22Rv1 (cell line): ENCODE measurements at regions not wholly inside any gene's neighbourhood (a gene's known extent, or its start where the extent isn't known, plus 50 kb on each side); places are given as distances from the start of the nearest gene placed in this dataset.

ENCODE experiments used
- ZFX ChIP-seq: fragments of 450-650 bp; IDR thresholded peaks from 2 replicates; pipeline ENCODE4 v1.6.1; 2017; ENCODE audit warnings: antibody characterized with exemption, borderline replicate concordance
- TF ChIP-seq, protein P1 (sequence below): fragments of 450-650 bp; IDR thresholded peaks from 2 replicates; pipeline ENCODE4 v1.5.1; 2017; ENCODE audit warnings: mild to moderate bottlenecking

DNA sequence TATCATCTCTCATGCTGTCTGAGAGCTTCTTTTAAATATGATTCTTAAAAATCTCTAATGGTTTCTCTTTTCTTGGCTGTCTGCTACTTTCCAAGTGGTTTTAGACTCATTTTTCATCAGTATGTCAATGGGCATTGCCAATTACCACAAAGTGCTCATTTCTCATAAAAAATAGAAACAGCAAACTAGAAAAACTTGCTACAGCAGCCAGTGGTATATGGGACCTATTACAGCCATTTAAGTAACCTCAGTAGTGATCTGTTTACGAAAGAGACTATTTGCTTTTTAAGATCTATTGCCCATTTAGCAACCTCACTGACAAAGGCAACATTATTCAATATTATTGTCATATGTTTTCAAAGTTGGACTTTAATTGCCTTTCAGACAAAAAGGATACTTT lies 207.1 kb upstream of the RHOBTB1 start:
- TF ChIP-seq, protein P1, sequence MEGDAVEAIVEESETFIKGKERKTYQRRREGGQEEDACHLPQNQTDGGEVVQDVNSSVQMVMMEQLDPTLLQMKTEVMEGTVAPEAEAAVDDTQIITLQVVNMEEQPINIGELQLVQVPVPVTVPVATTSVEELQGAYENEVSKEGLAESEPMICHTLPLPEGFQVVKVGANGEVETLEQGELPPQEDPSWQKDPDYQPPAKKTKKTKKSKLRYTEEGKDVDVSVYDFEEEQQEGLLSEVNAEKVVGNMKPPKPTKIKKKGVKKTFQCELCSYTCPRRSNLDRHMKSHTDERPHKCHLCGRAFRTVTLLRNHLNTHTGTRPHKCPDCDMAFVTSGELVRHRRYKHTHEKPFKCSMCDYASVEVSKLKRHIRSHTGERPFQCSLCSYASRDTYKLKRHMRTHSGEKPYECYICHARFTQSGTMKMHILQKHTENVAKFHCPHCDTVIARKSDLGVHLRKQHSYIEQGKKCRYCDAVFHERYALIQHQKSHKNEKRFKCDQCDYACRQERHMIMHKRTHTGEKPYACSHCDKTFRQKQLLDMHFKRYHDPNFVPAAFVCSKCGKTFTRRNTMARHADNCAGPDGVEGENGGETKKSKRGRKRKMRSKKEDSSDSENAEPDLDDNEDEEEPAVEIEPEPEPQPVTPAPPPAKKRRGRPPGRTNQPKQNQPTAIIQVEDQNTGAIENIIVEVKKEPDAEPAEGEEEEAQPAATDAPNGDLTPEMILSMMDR, result no peak
- no peak for TF ChIP-seq ZFX
